ENCODE measurements at regions not wholly inside any gene's neighbourhood (a gene's known extent, or its start where the extent isn't known, plus 50 kb on each side); places are given as distances from the start of the nearest gene placed in this dataset.

DNA sequence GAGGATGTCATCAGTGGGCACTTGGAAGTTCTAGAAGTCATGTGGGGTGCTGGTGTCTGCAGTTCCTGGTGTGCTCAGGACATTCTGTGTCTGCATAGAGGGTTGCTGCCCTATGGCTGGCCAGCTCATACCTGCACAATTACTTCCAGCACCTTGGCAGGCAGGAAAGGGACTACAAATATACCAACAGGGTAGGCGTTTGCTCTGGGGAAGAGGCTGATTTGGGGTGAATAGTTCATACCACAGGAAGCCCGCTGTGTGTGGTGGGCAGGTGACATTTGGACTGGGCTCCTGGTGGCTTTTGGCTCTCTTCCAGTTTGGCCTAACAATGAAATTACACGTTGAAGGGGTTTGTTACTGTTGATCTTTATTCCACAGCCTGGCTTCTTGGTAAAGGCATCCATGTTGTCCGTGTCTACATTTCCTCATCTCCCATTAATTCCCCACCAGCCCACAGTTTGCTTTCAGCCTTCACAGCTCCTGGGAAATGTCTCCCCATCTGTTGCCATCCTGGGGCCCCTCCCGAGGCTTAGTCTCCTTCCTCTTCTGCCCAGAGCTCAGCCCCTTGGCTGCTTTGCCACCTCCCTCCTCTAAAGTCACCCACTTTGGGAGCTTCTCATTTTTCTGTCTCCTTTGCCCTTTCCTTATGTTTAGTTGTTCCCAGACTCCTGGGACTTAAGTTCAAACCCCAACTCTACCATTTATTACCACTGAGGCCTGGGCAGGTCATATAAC, 88.1 kb downstream of the RSPH3 start:
- no peak overlapping the region for H3K9ac ChIP-seq (ENCODE audit: low read depth, low read length)
- no peak overlapping the region for H3K4me3 ChIP-seq (ENCODE audit: insufficient read depth, low read depth, low read length)
- no peaks in the 10 kb centered on the region for H4K20me1 ChIP-seq (ENCODE audit: insufficient read depth, low read length)
- TF ChIP-seq, protein P1, sequence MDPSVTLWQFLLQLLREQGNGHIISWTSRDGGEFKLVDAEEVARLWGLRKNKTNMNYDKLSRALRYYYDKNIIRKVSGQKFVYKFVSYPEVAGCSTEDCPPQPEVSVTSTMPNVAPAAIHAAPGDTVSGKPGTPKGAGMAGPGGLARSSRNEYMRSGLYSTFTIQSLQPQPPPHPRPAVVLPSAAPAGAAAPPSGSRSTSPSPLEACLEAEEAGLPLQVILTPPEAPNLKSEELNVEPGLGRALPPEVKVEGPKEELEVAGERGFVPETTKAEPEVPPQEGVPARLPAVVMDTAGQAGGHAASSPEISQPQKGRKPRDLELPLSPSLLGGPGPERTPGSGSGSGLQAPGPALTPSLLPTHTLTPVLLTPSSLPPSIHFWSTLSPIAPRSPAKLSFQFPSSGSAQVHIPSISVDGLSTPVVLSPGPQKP (IDR thresholded peaks at IDR 0.05; ENCODE audit: borderline replicate concordance, low read depth, low read length), result no peak
- TF ChIP-seq MAZ (IDR thresholded peaks at IDR 0.05; ENCODE audit: borderline replicate concordance, low read depth, low read length) (no peak), CEBPB (IDR thresholded peaks at IDR 0.05; ENCODE audit: low read depth, low read length) (no peak), CHD1 (IDR thresholded peaks at IDR 0.05; ENCODE audit: low read depth, low read length) (no peak), MXI1 (IDR thresholded peaks at IDR 0.05; ENCODE audit: borderline replicate concordance, low read depth, low read length) (no peak)
- peaks cover 2% of the 10 kb centered on the region; the same call in 1 of the 2 replicates for H3K4me1 ChIP-seq (ENCODE audit: control insufficient read depth, insufficient read depth, low read length)
- no peak overlapping the region for H3K27ac ChIP-seq (ENCODE audit: insufficient read depth, low read length)
- no peak overlapping the region for H3K14ac ChIP-seq (replicated peaks; ENCODE audit: low read depth, low read length)
- POLR2A ChIA-PET (ENCODE audit: unreplicated experiment), result no interaction called here
- H3K9me3 ChIP-seq (ENCODE audit: control insufficient read depth, insufficient read depth, low read length), result no peaks in the 10 kb centered on the region
- no peak overlapping the region for H4K5ac ChIP-seq (ENCODE audit: low read depth, low read length)
- H3K18ac ChIP-seq (ENCODE audit: low read depth, low read length), result no peak overlapping the region
- H3K27me3 ChIP-seq (ENCODE audit: control insufficient read depth, insufficient read depth, low read length), result no peaks in the 10 kb centered on the region; the same call in 1 of the 2 replicates
- no peak overlapping the region for H2BK120ac ChIP-seq (ENCODE audit: low read depth, low read length)
- H3K79me1 ChIP-seq (ENCODE audit: low read depth in 1 of 2, low read length in 2 of 2), result no peaks in the 10 kb centered on the region
- no peak overlapping the region for H4K91ac ChIP-seq (ENCODE audit: insufficient read depth, low read depth, low read length)
- no peak overlapping the region for H2AFZ ChIP-seq (replicated peaks; ENCODE audit: low read length, poor library complexity)
- H2BK5ac ChIP-seq (ENCODE audit: low read depth, low read length, poor library complexity, severe bottlenecking), result no peak overlapping the region
- H2AK5ac ChIP-seq (ENCODE audit: low read depth, low read length), result no peak overlapping the region
- H3K4ac ChIP-seq (ENCODE audit: low read depth, low read length), result no peak overlapping the region
- H4K8ac ChIP-seq (ENCODE audit: low read depth in 2 of 2, low read length in 2 of 2), result no peak overlapping the region
- H3K56ac ChIP-seq (ENCODE audit: extremely low read depth, insufficient read depth, low read length), result no peak overlapping the region
- H2BK20ac ChIP-seq (ENCODE audit: low read depth, low read length), result no peak overlapping the region
- CTCF ChIA-PET, result no interaction called here
- H2BK15ac ChIP-seq (ENCODE audit: low read depth, low read length), result no peak overlapping the region
- intact Hi-C loops (cut with micrococcal nuclease) (no loop called here), dilution Hi-C loops (cut with HindIII; ENCODE audit: low sequenced_read_pairs, unreplicated experiment) (no loop called here), in situ Hi-C loops (cut with MboI; ENCODE audit: low sequenced_read_pairs) (no loop called here)
- BruUV-seq (replicated peaks), result no TSS peak
- no peak for ATAC-seq (ENCODE audit: low read depth)
- H3K4me2 ChIP-seq (ENCODE audit: low read depth, low read length), result no peak overlapping the region
- no peaks in the 10 kb centered on the region for H3K9me1 ChIP-seq (ENCODE audit: insufficient read depth, low read length)
- no peak overlapping the region for H2AK9ac ChIP-seq (replicated peaks; ENCODE audit: low read depth, low read length, poor library complexity)
- no peak for DNase-seq
- H3K23ac ChIP-seq (ENCODE audit: low read depth, low read length), result no peak overlapping the region
- H3K36me3 ChIP-seq (ENCODE audit: control insufficient read depth, insufficient read depth, low read length), result no peaks in the 10 kb centered on the region
- 100% methylated on average over 1 of the region's 5 CpGs; no CpG with 5 or more reads in 1 of the 2 experiments for WGBS, 2 experiments (ENCODE audit: extremely low coverage in 2 of 2, insufficient read length in 1 of 2)
